Fibroblast of lung (primary cell): ENCODE measurements at regions not wholly inside any gene's neighbourhood (a gene's known extent, or its start where the extent isn't known, plus 50 kb on each side); places are given as distances from the start of the nearest gene placed in this dataset.

Experiments
- DNase-seq, 2 donors: peaks; one replicate each; pipeline versions ENCODE4 v3.0.0 to v3.0.0-alpha.2; 2010; ENCODE audit warnings: low read depth in 2 of 2
- H2AFZ ChIP-seq: 2 replicates; pipeline ENCODE4 v1.5.1; 2012; ENCODE audit warnings: low read length, control low read depth, inconsistent platforms
- H3K27ac ChIP-seq: 2 replicates; pipeline ENCODE4 v1.5.1; 2011; ENCODE audit warnings: low read length, control low read depth; ENCODE audit not compliant: insufficient read depth
- H3K27me3 ChIP-seq: 2 replicates; pipeline ENCODE4 v1.5.1; 2011; ENCODE audit warnings: mild to moderate bottlenecking, low read length; ENCODE audit not compliant: control insufficient read depth, insufficient read depth
- H3K36me3 ChIP-seq: 2 replicates; pipeline ENCODE4 v1.5.1; 2011; ENCODE audit warnings: low read length; ENCODE audit not compliant: control insufficient read depth, insufficient read depth
- H3K4me1 ChIP-seq: 2 replicates; pipeline ENCODE4 v1.5.1; 2011; ENCODE audit warnings: low read length; ENCODE audit not compliant: control insufficient read depth, insufficient read depth; ENCODE audit errors: extremely low read depth
- H3K4me2 ChIP-seq: 2 replicates; pipeline ENCODE4 v1.5.1; 2011; ENCODE audit warnings: low read length, control low read depth; ENCODE audit not compliant: insufficient read depth; ENCODE audit errors: extremely low read depth
- H3K4me3 ChIP-seq, 4 experiments: fragments of 200-600 bp in 1 of 4; sonication (generic) in 1 of 4; replicated peaks in 1 of 4; 2 replicates each; pipeline ENCODE4 v1.5.1; 2011 to 2016; ENCODE audit warnings: low read length in 4 of 4, low read depth in 3 of 4, mild to moderate bottlenecking in 3 of 4, control low read depth in 2 of 4, inconsistent platforms in 1 of 4, mixed read lengths in 1 of 4; ENCODE audit not compliant: insufficient read depth in 1 of 4; ENCODE audit errors: control extremely low read depth in 1 of 4
- H3K79me2 ChIP-seq: 2 replicates; pipeline ENCODE4 v1.5.1; 2012; ENCODE audit warnings: mild to moderate bottlenecking, low read length, inconsistent platforms; ENCODE audit not compliant: control insufficient read depth, insufficient read depth
- H3K9ac ChIP-seq: 2 replicates; pipeline ENCODE4 v1.5.1; 2011; ENCODE audit warnings: mild to moderate bottlenecking, low read length, control low read depth; ENCODE audit not compliant: insufficient read depth
- H3K9me3 ChIP-seq: 2 replicates; pipeline ENCODE4 v1.5.1; 2012; ENCODE audit warnings: low read depth, low read length; ENCODE audit not compliant: control insufficient read depth, insufficient read depth
- H4K20me1 ChIP-seq: 2 replicates; pipeline ENCODE4 v1.5.1; 2011; ENCODE audit warnings: low read length; ENCODE audit not compliant: control insufficient read depth, insufficient read depth; ENCODE audit errors: extremely low read depth
- EZH2 ChIP-seq: IDR thresholded peaks from 2 replicates; pipeline ENCODE4 v1.5.1; 2012; ENCODE audit warnings: low read length, control low read depth, mild to moderate bottlenecking; ENCODE audit errors: missing control alignments
- TF ChIP-seq, protein P1 (sequence below), 2 donors: IDR thresholded peaks in 1 of 2; conservative IDR thresholded peaks in 1 of 2; 1 replicate in 1 of 2; 2 replicates in 1 of 2; pipeline ENCODE4 v1.5.1; 2011 to 2012; ENCODE audit warnings: low read length in 2 of 2, control low read depth in 1 of 2, inconsistent platforms in 1 of 2, low read depth in 1 of 2, mild to moderate bottlenecking in 1 of 2

GRCh38 chr7:106589198-106589879 lies 71.6 kb downstream of the CCDC71L start:
- Histone ChIP-seq H3K27ac (no peak overlapping the region), H3K4me1 (no peaks in the 10 kb centered on the region), H3K36me3 (no peaks in the 10 kb centered on the region), H4K20me1 (no peaks in the 10 kb centered on the region), H2AFZ (no peak overlapping the region), H3K79me2 (no peaks in the 10 kb centered on the region), H3K4me2 (no peak overlapping the region), H3K9ac (no peak overlapping the region), H3K27me3 (no peaks in the 10 kb centered on the region), H3K9me3 (no peaks in the 10 kb centered on the region), H3K4me3 (no peak overlapping the region)
- TF ChIP-seq EZH2, result no peak
- TF ChIP-seq, protein P1, sequence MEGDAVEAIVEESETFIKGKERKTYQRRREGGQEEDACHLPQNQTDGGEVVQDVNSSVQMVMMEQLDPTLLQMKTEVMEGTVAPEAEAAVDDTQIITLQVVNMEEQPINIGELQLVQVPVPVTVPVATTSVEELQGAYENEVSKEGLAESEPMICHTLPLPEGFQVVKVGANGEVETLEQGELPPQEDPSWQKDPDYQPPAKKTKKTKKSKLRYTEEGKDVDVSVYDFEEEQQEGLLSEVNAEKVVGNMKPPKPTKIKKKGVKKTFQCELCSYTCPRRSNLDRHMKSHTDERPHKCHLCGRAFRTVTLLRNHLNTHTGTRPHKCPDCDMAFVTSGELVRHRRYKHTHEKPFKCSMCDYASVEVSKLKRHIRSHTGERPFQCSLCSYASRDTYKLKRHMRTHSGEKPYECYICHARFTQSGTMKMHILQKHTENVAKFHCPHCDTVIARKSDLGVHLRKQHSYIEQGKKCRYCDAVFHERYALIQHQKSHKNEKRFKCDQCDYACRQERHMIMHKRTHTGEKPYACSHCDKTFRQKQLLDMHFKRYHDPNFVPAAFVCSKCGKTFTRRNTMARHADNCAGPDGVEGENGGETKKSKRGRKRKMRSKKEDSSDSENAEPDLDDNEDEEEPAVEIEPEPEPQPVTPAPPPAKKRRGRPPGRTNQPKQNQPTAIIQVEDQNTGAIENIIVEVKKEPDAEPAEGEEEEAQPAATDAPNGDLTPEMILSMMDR (conservative IDR thresholded peaks at IDR 0.05 in 1 of 2, IDR thresholded peaks at IDR 0.05 in 1 of 2; ENCODE audit: low read depth in 1 of 2, low read length in 2 of 2), result no peak
- DNase-seq, result no peak

GRCh38 chr7:106588422-106589197 lies 72.3 kb downstream of the CCDC71L start:
- H3K36me3 ChIP-seq, result no peaks in the 10 kb centered on the region

More at GRCh38 chr7:106588422-106589197, 72.3 kb downstream of the CCDC71L start:
- Histone ChIP-seq H3K4me1 (no peaks in the 10 kb centered on the region), H3K79me2 (no peaks in the 10 kb centered on the region), H2AFZ (no peak overlapping the region), H3K4me3 (no peak overlapping the region), H3K27ac (no peak overlapping the region), H3K9ac (no peak overlapping the region), H3K9me3 (no peaks in the 10 kb centered on the region), H3K27me3 (no peaks in the 10 kb centered on the region), H4K20me1 (no peaks in the 10 kb centered on the region), H3K4me2 (no peak overlapping the region)
- no peak for TF ChIP-seq EZH2
- TF ChIP-seq, protein P1 (conservative IDR thresholded peaks at IDR 0.05 in 1 of 2, IDR thresholded peaks at IDR 0.05 in 1 of 2; ENCODE audit: low read depth in 1 of 2, low read length in 2 of 2), result no peak
- no peak for DNase-seq
